ENCODE measurements at regions not wholly inside any gene's neighbourhood (a gene's known extent, or its start where the extent isn't known, plus 50 kb on each side); places are given as distances from the start of the nearest gene placed in this dataset.

GRCh38 chr4:72987741-72988729 lies 81.5 kb downstream of the COX18 start:
- no peak for TF ChIP-seq POLR2AphosphoS5 (IDR thresholded peaks at IDR 0.05)
- TF ChIP-seq POLR2A (IDR thresholded peaks at IDR 0.05; ENCODE audit: low read depth) = no peak
- no peak for TF ChIP-seq CTCF (IDR thresholded peaks at IDR 0.05)
- no peak for TF ChIP-seq EP300 (IDR thresholded peaks at IDR 0.05)
- no peaks in the 10 kb centered on the region for H3K4me1 ChIP-seq
- intact Hi-C loops (cut with DNase I) = no loop called here
- no peak overlapping the region for H3K4me3 ChIP-seq
- no peaks in the 10 kb centered on the region for H3K27me3 ChIP-seq
- WGBS = 83% methylated on average over 4 of the region's 4 CpGs
- H3K27ac ChIP-seq (replicated peaks in 1 of 4) = no peak overlapping the region
- H3K36me3 ChIP-seq = no peaks in the 10 kb centered on the region
- no peak for DNase-seq (ENCODE audit: extremely low spot score)
- no peaks in the 10 kb centered on the region for H3K9me3 ChIP-seq

- intact Hi-C loops (cut with DNase I) = no loop called here
- H3K27ac ChIP-seq (replicated peaks in 1 of 4) = no peak overlapping the region
- H3K4me3 ChIP-seq = no peak overlapping the region
- H3K4me1 ChIP-seq = no peaks in the 10 kb centered on the region
- DNase-seq (ENCODE audit: extremely low spot score) = no peak
- no peak for TF ChIP-seq POLR2AphosphoS5 (IDR thresholded peaks at IDR 0.05)
- no peak for TF ChIP-seq CTCF (IDR thresholded peaks at IDR 0.05)
- TF ChIP-seq POLR2A (IDR thresholded peaks at IDR 0.05; ENCODE audit: low read depth) = no peak
- no peak for TF ChIP-seq EP300 (IDR thresholded peaks at IDR 0.05)
- H3K36me3 ChIP-seq = no peaks in the 10 kb centered on the region
- no peaks in the 10 kb centered on the region for H3K27me3 ChIP-seq
- H3K9me3 ChIP-seq = no peaks in the 10 kb centered on the region
- WGBS = 74% methylated on average over 4 of the region's 4 CpGs
These were observed 85.2 kb downstream of the COX18 start for GRCh38 chr4:72984351-72984750.

GRCh38 chr4:72983709-72984108 lies 85.8 kb downstream of the COX18 start:
- intact Hi-C loops (cut with DNase I) = no loop called here
- 33% methylated on average over 2 of the region's 2 CpGs for WGBS
- H3K27ac ChIP-seq (replicated peaks in 1 of 4) = no peak overlapping the region
- no peaks in the 10 kb centered on the region for H3K36me3 ChIP-seq
- no peak for DNase-seq (ENCODE audit: extremely low spot score)
- H3K9me3 ChIP-seq = no peaks in the 10 kb centered on the region
- no peak overlapping the region for H3K4me3 ChIP-seq
- TF ChIP-seq POLR2A (IDR thresholded peaks at IDR 0.05; ENCODE audit: low read depth) = no peak
- TF ChIP-seq EP300 (IDR thresholded peaks at IDR 0.05) = no peak
- no peak for TF ChIP-seq POLR2AphosphoS5 (IDR thresholded peaks at IDR 0.05)
- TF ChIP-seq CTCF (IDR thresholded peaks at IDR 0.05) = no peak
- H3K27me3 ChIP-seq = no peaks in the 10 kb centered on the region
- no peaks in the 10 kb centered on the region for H3K4me1 ChIP-seq

GRCh38 chr4:72977936-72978485 lies 91.5 kb downstream of the COX18 start:
- intact Hi-C loops (cut with DNase I) = no loop called here
- 82% methylated on average over 5 of the region's 5 CpGs for WGBS
- no peak for DNase-seq (ENCODE audit: extremely low spot score)

More at GRCh38 chr4:72977936-72978485, 91.5 kb downstream of the COX18 start:
- Histone ChIP-seq H3K27ac (replicated peaks in 1 of 4) (no peak overlapping the region), H3K27me3 (no peaks in the 10 kb centered on the region), H3K36me3 (no peaks in the 10 kb centered on the region), H3K4me3 (no peak overlapping the region), H3K9me3 (no peaks in the 10 kb centered on the region), H3K4me1 (peaks cover 0 to 15% (median 9%) of the 10 kb centered on the region in 4 donors)
- TF ChIP-seq POLR2A (IDR thresholded peaks at IDR 0.05; ENCODE audit: low read depth) = no peak
- no peak for TF ChIP-seq POLR2AphosphoS5 (IDR thresholded peaks at IDR 0.05)
- TF ChIP-seq EP300 (IDR thresholded peaks at IDR 0.05) = no peak
- TF ChIP-seq CTCF (IDR thresholded peaks at IDR 0.05) = no peak

Measured in esophagus muscularis mucosa (tissue), 4 donors.